Neutrophil (primary cell): ENCODE measurements at regions not wholly inside any gene's neighbourhood (a gene's known extent, or its start where the extent isn't known, plus 50 kb on each side); places are given as distances from the start of the nearest gene placed in this dataset.
"Not testable (repeated sequence)": the region's sequence is repeated elsewhere in the genome, so short reads cannot be mapped to it uniquely, and the experiment has no call there.

Source experiments
- H3K27ac ChIP-seq: fragments of 200-600 bp; sonication (generic); 2 replicates; pipeline ENCODE4 v1.5.1; 2016; ENCODE audit warnings: mild to moderate bottlenecking, moderate library complexity
- H3K27me3 ChIP-seq: fragments of 200-600 bp; sonication (generic); 2 replicates; pipeline ENCODE4 v1.6.0; 2016; ENCODE audit warnings: mild to moderate bottlenecking
- H3K36me3 ChIP-seq: fragments of 200-600 bp; sonication (generic); 2 replicates; pipeline ENCODE4 v1.5.1; 2017
- H3K4me1 ChIP-seq, 2 experiments: fragments of 200-600 bp in 1 of 2; sonication (generic) in 1 of 2; 1 replicate in 1 of 2; 2 replicates in 1 of 2; pipeline versions ENCODE4 v1.5.1 to v1.6.1; 2013 to 2016; ENCODE audit warnings: low read depth in 1 of 2, low read length in 1 of 2, mild to moderate bottlenecking in 1 of 2, moderate library complexity in 1 of 2; ENCODE audit not compliant: control insufficient read depth in 1 of 2, insufficient read depth in 1 of 2
- H3K4me3 ChIP-seq, 2 experiments: fragments of 200-600 bp in 1 of 2; sonication (generic) in 1 of 2; 1 replicate in 1 of 2; 2 replicates in 1 of 2; pipeline ENCODE4 v1.5.1; 2013 to 2016; ENCODE audit warnings: low read depth in 1 of 2, low read length in 1 of 2, mild to moderate bottlenecking in 1 of 2, moderate library complexity in 1 of 2
- H3K9me3 ChIP-seq: fragments of 200-600 bp; sonication (generic); 2 replicates; pipeline ENCODE4 v1.5.1; 2016
- TF ChIP-seq, protein P1 (sequence below): fragments of 200-600 bp; sonication (generic); IDR thresholded peaks from 2 replicates; pipeline ENCODE4 v1.5.1; 2016; ENCODE audit warnings: antibody characterized with exemption

- no peak overlapping the region for H3K27ac ChIP-seq
- H3K9me3 ChIP-seq: no peaks in the 10 kb centered on the region
- no peaks in the 10 kb centered on the region for H3K27me3 ChIP-seq
- TF ChIP-seq, protein P1, sequence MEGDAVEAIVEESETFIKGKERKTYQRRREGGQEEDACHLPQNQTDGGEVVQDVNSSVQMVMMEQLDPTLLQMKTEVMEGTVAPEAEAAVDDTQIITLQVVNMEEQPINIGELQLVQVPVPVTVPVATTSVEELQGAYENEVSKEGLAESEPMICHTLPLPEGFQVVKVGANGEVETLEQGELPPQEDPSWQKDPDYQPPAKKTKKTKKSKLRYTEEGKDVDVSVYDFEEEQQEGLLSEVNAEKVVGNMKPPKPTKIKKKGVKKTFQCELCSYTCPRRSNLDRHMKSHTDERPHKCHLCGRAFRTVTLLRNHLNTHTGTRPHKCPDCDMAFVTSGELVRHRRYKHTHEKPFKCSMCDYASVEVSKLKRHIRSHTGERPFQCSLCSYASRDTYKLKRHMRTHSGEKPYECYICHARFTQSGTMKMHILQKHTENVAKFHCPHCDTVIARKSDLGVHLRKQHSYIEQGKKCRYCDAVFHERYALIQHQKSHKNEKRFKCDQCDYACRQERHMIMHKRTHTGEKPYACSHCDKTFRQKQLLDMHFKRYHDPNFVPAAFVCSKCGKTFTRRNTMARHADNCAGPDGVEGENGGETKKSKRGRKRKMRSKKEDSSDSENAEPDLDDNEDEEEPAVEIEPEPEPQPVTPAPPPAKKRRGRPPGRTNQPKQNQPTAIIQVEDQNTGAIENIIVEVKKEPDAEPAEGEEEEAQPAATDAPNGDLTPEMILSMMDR: no peak
- H3K36me3 ChIP-seq: no peaks in the 10 kb centered on the region
- no peaks in the 10 kb centered on the region for H3K4me1 ChIP-seq
- H3K4me3 ChIP-seq: no peak overlapping the region
Measured at GRCh38 chr2:224173210-224173609, 134.1 kb upstream of the SERPINE2 start.

- no peaks in the 10 kb centered on the region for H3K27me3 ChIP-seq
- no peak overlapping the region for H3K27ac ChIP-seq
- TF ChIP-seq, protein P1: no peak
- H3K36me3 ChIP-seq: no peaks in the 10 kb centered on the region
- H3K4me3 ChIP-seq: no peak overlapping the region
- H3K9me3 ChIP-seq: no peaks in the 10 kb centered on the region
- no peaks in the 10 kb centered on the region for H3K4me1 ChIP-seq
Measured at GRCh38 chr2:224171226-224171625, 132.1 kb upstream of the SERPINE2 start.

GRCh38 chr2:224169847-224170246, 130.8 kb upstream of the SERPINE2 start:
- Histone ChIP-seq H3K9me3 (no peaks in the 10 kb centered on the region), H3K4me1 (no peaks in the 10 kb centered on the region), H3K27ac (no peak overlapping the region), H3K36me3 (no peaks in the 10 kb centered on the region), H3K4me3 (no peak overlapping the region), H3K27me3 (no peaks in the 10 kb centered on the region)
- TF ChIP-seq, protein P1: no peak

DNA sequence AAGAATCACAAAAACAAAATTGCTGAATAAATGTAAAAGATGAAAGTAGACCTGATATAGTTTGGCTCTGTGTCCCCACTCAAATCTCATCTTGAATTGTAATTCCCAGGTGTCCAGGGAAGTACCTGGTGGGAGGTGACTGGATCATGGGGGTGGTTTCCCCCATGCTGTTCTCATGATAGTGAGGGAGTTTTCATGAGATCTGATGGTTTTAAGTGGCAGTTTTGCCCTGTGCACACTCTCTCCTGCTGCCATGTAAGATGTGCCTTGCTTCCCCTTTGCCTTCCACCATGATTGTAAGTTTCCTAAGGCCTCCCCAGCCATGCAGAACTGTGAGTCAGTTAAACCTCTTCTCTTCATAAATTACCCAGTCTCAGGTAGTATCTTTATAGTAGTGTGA, 128.7 kb upstream of the SERPINE2 start:
- H3K4me1 ChIP-seq, H3K4me3 ChIP-seq, H3K27me3 ChIP-seq, H3K36me3 ChIP-seq, H3K9me3 ChIP-seq, H3K27ac ChIP-seq: not testable (repeated sequence)

GRCh38 chr2:224166654-224167053, 127.6 kb upstream of the SERPINE2 start:
- TF ChIP-seq, protein P1: no peak
- Histone ChIP-seq H3K4me1 (no peaks in the 10 kb centered on the region), H3K4me3 (no peak overlapping the region), H3K9me3 (no peaks in the 10 kb centered on the region), H3K27ac (no peak overlapping the region), H3K27me3 (no peaks in the 10 kb centered on the region), H3K36me3 (no peaks in the 10 kb centered on the region)

DNA sequence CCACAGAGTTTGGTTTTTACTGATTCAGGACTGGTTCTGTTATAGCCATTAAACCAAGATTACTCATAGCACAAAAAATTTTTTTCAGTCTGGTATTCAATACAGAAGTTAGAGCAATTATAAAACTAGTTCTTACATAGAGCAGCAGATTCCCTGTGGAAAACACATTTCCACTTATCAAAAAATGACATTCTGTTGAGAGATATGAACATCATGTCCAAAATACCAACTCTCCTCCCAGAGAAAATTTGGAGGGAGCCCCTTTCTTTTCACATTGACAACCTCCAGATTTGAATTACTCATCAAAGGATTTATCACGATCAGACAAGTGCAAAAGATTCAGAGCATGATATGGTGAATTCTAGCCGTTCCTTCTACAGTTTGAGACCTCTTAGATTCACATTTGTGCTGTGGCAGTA, 126.8 kb upstream of the SERPINE2 start:
- Histone ChIP-seq H3K27ac (no peak overlapping the region), H3K27me3 (no peaks in the 10 kb centered on the region), H3K4me1 (no peaks in the 10 kb centered on the region), H3K36me3 (no peaks in the 10 kb centered on the region), H3K4me3 (no peak overlapping the region), H3K9me3 (no peaks in the 10 kb centered on the region)
- TF ChIP-seq, protein P1: no peak
